Loucy (cell line): ENCODE measurements at regions not wholly inside any gene's neighbourhood (a gene's known extent, or its start where the extent isn't known, plus 50 kb on each side); places are given as distances from the start of the nearest gene placed in this dataset.

ENCODE experiments used
- H2AFZ ChIP-seq: fragments of 200-600 bp; sonication (generic); 2 replicates; pipeline ENCODE4 v1.6.0; 2016; ENCODE audit warnings: antibody characterized with exemption, mild to moderate bottlenecking, low read length, moderate library complexity
- H3F3A ChIP-seq: fragments of 200-600 bp; 2 replicates; pipeline ENCODE4 v1.6.0; 2016; ENCODE audit warnings: antibody characterized with exemption, low read depth, mild to moderate bottlenecking
- H3K27me3 ChIP-seq: fragments of 200-600 bp; sonication (generic); 2 replicates; pipeline ENCODE4 v1.6.1; 2014; ENCODE audit warnings: low read length, mild to moderate bottlenecking; ENCODE audit not compliant: insufficient read depth, poor library complexity, severe bottlenecking
- H3K36me3 ChIP-seq: fragments of 200-600 bp; sonication (generic); 2 replicates; pipeline ENCODE4 v1.6.1; 2016; ENCODE audit warnings: low read length; ENCODE audit not compliant: insufficient read depth
- H3K4me1 ChIP-seq: fragments of 200-600 bp; sonication (generic); 2 replicates; pipeline ENCODE4 v1.5.1; 2014; ENCODE audit warnings: low read length, mild to moderate bottlenecking; ENCODE audit not compliant: insufficient read depth, poor library complexity, severe bottlenecking
- H3K4me2 ChIP-seq: fragments of 200-600 bp; sonication (generic); 2 replicates; pipeline ENCODE4 v1.6.0; 2014; ENCODE audit warnings: antibody characterized with exemption, low read length, low read depth, mild to moderate bottlenecking; ENCODE audit not compliant: poor library complexity, severe bottlenecking
- H3K4me3 ChIP-seq: fragments of 200-600 bp; sonication (generic); 2 replicates; pipeline ENCODE4 v1.5.1; 2014; ENCODE audit warnings: low read length, mild to moderate bottlenecking, mixed read lengths; ENCODE audit not compliant: poor library complexity, severe bottlenecking
- H3K79me2 ChIP-seq: fragments of 200-600 bp; sonication (generic); 2 replicates; pipeline ENCODE4 v1.6.1; 2014; ENCODE audit warnings: low read length; ENCODE audit not compliant: insufficient read depth
- H3K9ac ChIP-seq: fragments of 200-600 bp; sonication (generic); 2 replicates; pipeline ENCODE4 v1.6.0; 2014; ENCODE audit warnings: mild to moderate bottlenecking, low read depth, low read length, moderate library complexity; ENCODE audit not compliant: poor library complexity, severe bottlenecking
- H3K9me2 ChIP-seq: fragments of 200-600 bp; sonication (generic); replicated peaks from 2 replicates; pipeline ENCODE4 v1.6.1; 2016; ENCODE audit warnings: low read depth, low read length, mixed read lengths
- H3K9me3 ChIP-seq: fragments of 200-600 bp; sonication (generic); 2 replicates; pipeline ENCODE4 v1.6.1; 2014; ENCODE audit warnings: mild to moderate bottlenecking, antibody characterized with exemption, low read length, low read depth; ENCODE audit not compliant: insufficient read depth
- H4K20me1 ChIP-seq: fragments of 200-600 bp; sonication (generic); 2 replicates; pipeline ENCODE4 v1.6.0; 2014; ENCODE audit warnings: antibody characterized with exemption, low read length, mild to moderate bottlenecking; ENCODE audit not compliant: insufficient read depth, poor library complexity, severe bottlenecking
- CTCF ChIP-seq: fragments of 200-600 bp; sonication (generic); conservative IDR thresholded peaks from 2 replicates; pipeline ENCODE4 v1.5.1; 2014; ENCODE audit warnings: mild to moderate bottlenecking, antibody characterized with exemption, low read length
- EZH2phosphoT487 ChIP-seq: fragments of 200-600 bp; IDR thresholded peaks from 2 replicates; pipeline ENCODE4 v1.6.1; 2018; ENCODE audit warnings: antibody characterized with exemption, mild to moderate bottlenecking, moderate library complexity, borderline replicate concordance

GRCh38 chr6:141174932-141175331, 957.8 kb upstream of the GJE1 start:
- Histone ChIP-seq H2AFZ (no peak overlapping the region), H3K4me1 (no peaks in the 10 kb centered on the region), H3K9me2 (no peaks in the 10 kb centered on the region), H3K4me2 (no peak overlapping the region), H4K20me1 (no peaks in the 10 kb centered on the region), H3K36me3 (no peaks in the 10 kb centered on the region), H3K27me3 (no peaks in the 10 kb centered on the region), H3K9ac (no peak overlapping the region), H3K79me2 (no peaks in the 10 kb centered on the region), H3F3A (no peaks in the 10 kb centered on the region), H3K4me3 (no peak overlapping the region), H3K9me3 (no peaks in the 10 kb centered on the region)
- TF ChIP-seq EZH2phosphoT487 (no peak), CTCF (no peak)

DNA sequence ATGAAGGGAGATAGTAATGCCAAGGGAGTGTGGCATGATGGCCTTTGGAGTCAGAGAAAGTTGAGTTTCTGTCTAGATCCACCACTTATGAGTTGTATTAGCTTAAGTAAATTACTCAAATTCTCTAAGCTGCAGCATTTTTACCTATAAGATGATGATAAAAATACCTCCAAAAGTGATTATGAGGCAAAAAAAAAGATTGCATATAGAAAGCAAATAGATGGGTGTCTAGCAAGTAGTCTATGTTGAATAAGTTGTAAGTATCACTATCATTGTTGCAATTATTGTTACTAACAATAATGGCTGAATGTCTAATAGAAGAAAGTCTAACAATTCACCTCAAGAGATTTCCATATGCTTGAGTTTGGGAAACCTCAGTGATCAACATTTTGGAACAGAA, 959.2 kb upstream of the GJE1 start:
- H3K36me3 ChIP-seq, result no peaks in the 10 kb centered on the region
- no peaks in the 10 kb centered on the region for H3F3A ChIP-seq
- H3K27me3 ChIP-seq, result no peaks in the 10 kb centered on the region
- H3K4me2 ChIP-seq, result no peak overlapping the region
- H3K9ac ChIP-seq, result no peak overlapping the region
- no peaks in the 10 kb centered on the region for H4K20me1 ChIP-seq
- TF ChIP-seq EZH2phosphoT487, result no peak
- no peak for TF ChIP-seq CTCF
- H3K79me2 ChIP-seq, result no peaks in the 10 kb centered on the region
- no peak overlapping the region for H2AFZ ChIP-seq
- H3K9me3 ChIP-seq, result no peaks in the 10 kb centered on the region
- no peak overlapping the region for H3K4me3 ChIP-seq
- no peaks in the 10 kb centered on the region for H3K9me2 ChIP-seq
- no peaks in the 10 kb centered on the region for H3K4me1 ChIP-seq

DNA sequence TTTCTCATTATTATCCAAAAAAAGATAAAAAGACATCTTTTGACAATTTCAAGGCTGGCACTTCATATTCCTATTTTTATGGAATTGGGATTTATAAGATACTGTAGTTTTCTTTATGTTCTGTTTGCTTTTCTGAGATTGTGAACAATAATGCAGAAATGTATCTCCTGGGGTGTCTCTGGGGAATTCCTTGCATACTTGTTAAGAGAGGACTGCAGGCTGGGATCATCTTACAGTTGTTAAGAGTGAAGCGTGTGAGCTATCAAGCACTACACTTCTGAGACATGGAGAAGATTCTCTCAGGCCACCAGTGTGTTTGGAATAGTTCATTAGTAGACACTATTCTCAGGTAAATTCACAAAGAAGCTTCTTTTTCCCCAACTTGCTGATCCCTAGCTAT, 963.3 kb upstream of the GJE1 start:
- TF ChIP-seq CTCF, result no peak
- TF ChIP-seq EZH2phosphoT487, result no peak
- H3K4me3 ChIP-seq, result no peak overlapping the region
- H3K36me3 ChIP-seq, result no peaks in the 10 kb centered on the region
- no peak overlapping the region for H3K4me2 ChIP-seq
- no peaks in the 10 kb centered on the region for H3K79me2 ChIP-seq
- H3K27me3 ChIP-seq, result no peaks in the 10 kb centered on the region
- H2AFZ ChIP-seq, result no peak overlapping the region
- H3K4me1 ChIP-seq, result no peaks in the 10 kb centered on the region
- H4K20me1 ChIP-seq, result no peaks in the 10 kb centered on the region
- H3K9me3 ChIP-seq, result no peaks in the 10 kb centered on the region
- H3K9me2 ChIP-seq, result no peaks in the 10 kb centered on the region
- no peak overlapping the region for H3K9ac ChIP-seq
- no peaks in the 10 kb centered on the region for H3F3A ChIP-seq
